Suppressor macrophage (primary cell): ENCODE measurements at regions not wholly inside any gene's neighbourhood (a gene's known extent, or its start where the extent isn't known, plus 50 kb on each side); places are given as distances from the start of the nearest gene placed in this dataset.

Experiments
- DNase-seq, 4 experiments: peaks; one replicate each; pipeline ENCODE4 v3.0.0-alpha.2; 2020 to 2022

DNA sequence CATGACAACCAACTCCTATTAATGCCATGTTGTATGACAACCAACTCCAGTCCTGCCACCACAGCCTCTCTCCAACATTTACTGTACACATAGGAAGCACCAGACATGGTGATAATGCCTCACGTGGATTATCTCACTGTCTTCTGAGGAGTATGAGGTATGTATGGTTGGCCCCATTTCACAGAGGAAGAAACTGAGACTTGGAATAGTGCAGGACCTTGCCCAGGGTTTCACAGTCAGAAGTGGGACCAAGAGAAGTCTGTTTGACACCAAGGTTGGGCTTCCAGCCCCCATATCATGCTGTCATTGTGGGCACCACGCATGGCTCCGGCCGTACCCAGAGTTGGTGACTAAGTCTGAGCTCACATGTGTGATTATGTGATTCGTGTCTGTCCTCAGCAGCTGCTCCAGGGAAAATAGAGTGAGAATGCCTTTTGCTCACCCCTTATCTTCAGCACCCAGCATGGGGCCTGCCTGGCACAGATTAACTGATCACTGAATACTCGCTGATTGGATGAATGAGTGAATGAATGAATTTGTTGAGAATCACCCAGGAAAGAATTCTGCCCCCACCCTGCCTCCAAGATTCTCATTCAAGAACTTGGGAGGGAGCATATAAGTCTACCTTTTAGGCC is 204.1 kb upstream of the NLRP1 start:
- DNase-seq: no peak

DNA sequence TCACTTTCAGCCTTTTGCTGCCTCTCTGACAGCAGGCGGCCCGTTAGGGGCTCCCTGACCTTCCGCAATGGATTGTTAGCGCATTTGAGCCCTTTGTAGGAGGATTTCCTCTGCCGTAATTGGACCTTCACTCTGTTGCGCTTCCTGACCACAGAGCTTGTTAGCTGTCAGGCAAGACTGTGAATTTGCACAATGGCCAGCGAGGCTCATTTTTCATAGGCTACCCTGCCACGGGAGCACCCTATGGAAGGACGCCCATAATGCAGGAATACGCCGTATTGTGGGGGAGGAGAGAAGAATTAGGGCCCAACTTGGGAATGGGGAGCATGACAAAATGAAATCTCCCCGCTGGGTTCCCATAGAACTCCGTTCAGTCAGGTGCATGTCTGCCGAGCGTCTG is 205.2 kb upstream of the NLRP1 start:
- DNase-seq: no peak

DNA sequence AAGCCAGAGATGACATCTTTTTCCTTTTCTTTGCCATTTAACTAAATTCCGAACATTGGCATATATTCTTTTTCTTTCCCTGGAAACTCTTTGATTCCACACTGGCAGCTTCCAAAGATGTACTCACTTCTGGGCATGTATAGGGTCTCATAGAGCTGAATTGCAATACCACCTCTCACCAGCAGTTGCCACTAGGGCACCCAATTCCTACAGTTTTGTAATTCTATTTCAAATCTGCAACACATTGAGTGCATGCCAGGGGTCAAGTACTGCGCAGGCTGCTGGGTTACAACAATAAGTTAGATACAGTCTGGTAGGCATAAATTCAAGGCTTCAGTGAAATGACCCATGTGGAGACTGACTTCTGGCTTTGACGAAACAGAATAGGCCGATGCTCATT is 208.8 kb upstream of the NLRP1 start:
- no peak for DNase-seq

DNA sequence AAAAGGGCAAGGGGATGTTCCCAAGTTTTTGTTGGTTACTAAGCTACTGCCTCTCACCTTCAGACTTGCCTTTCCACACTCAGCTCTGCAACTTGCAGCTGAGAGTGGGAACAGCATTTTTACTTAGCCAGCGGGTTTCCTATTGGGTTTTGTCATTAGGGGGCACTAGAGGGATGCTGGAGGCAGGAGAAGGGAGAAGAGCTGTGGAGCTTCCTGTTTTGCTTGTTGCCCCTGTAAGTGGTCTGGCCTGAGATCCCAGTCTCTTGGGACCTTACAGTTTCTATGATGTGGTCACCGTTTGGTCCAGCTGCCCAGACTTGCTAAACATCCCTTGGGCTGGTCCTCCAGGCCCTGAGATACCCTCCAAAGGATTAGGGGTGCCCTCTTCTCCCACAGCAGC is 209.6 kb upstream of the NLRP1 start:
- peak in 1 of 4 experiments; percentile 6 for DNase-seq

DNA sequence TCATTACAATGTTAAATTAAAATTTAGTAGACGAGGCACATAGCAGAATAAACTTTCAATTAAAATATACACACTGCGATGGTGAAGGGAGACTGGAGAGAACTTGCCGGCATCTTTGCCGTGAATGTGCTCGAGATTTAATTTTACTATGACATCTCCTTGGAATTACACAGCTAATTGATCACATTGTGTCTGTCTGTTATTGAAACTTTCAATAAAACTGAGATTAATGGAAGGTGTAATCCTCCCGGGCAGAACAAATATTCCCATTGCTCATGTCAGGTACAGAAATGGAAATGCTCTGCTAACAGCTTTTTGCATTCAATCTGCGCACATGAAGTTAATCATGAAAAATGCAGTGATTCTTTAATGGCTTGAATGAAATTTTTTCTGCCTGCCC is 210.1 kb upstream of the NLRP1 start:
- no peak for DNase-seq

DNA sequence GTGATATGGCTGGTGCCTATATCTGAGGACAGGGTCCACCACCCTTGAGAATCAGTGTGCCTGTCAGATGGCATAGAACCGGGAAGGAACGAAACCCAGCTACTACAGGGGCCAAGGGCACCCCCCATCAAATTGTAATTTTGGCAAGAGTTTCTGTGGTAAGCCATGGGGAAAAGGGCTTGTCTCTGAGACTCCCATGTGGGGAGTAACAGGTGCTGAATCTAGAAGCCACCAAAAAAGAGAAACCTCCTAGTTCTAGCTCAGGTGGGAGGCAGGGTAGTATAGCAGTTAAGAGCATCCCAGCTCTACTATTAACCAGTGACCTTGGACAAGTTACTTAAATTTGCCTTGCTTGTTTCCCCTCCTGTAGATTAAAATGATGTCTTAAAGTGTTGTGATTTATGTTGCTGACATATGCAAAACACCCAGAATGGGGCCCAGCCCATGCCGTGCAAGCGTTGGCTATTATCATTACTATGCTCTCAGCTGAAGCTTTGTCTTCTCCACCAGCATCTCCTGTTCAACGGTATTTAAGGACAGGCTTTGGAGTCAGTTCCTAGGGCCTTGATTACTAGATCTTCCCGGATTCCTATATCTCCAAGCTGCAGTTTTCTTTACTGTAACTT is 210.7 kb upstream of the NLRP1 start:
- DNase-seq: no peak

DNA sequence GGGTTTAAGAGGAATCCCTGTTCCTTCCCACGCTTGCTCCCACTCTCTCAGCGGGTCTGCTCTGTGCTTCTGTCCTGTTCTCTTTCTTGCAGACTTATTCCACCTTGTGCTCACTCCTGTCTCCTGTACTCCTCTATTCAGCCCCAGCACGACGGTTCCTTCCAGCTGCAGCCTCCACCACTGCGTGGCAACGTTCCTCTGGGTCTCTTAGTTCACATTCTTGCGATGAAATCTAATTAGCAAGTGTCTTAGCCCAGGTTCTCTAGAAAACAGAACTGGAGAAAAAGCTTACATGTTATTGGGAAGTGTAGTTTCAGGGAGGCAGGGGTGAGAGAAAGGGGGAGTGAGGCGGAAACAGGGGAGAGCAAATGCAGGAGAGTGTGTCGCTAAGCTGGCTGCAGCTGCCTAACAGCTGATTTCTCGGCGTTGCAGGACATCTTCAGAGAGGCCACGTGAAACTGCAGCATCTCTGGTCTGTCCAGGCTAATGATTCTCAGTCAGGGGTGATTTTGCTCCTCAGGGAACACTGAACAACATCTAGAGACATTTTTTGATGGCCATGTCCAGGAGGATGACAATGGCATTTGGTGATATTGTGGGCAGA is 213.2 kb upstream of the NLRP1 start:
- no peak for DNase-seq

DNA sequence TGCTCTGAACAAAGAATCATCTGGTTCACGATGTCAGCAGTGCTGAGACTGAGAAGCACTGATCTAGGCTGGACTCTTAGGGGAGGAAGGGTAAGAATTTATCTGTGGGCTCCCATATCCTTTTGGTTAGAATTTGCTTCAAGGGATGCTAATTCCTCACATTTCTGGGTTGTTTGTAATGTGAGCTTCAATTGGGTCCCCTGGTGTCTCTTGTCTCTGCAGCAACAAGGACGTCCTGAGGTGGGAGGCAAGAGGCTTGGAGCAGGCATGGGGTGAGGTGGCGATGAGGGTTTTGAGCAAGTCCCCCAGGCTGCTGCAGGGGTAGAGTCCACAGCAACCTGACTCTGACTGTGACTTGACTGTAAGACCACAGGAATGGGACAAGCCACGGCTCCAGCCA is 213.8 kb upstream of the NLRP1 start:
- no peak for DNase-seq

DNA sequence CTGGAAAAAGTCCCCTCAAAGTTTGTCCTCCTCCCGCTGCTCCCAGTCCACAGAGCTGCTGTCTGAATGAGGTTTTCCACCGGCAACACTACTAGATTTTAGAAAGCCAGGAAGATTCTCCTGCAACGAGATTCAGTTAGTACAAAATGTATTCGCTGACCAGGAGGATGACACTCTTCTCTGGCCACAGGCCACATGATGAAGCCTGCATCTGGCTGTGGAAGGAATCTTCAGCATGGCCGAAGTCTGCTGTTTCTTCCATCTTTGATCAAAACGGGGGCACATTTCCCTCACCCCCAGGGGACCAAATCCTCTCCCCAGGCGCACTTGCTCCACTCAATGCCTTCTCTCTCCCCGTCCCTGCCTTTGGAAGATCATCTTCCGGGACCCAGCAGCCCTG is 215.8 kb upstream of the NLRP1 start:
- DNase-seq: no peak

DNA sequence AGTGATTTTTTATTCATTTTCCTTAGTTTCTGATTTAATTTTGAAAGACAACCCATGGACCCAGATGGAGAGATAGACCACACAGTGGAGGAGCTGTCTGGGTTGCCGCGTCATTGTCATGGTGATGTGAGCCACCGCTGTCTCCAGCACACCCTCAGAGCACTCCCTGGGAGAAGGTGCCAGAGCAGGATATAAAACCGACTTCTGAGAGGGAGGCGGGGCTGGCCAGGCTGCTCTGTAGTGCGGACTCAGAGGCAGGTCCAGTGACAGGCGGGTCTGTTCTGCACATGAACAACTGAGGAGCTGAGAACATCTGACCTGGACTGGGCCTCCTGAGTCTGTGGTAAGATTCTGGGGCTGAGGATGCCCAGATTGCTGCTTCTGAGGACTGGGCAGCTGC is 216.3 kb upstream of the NLRP1 start:
- DNase-seq: no peak

DNA sequence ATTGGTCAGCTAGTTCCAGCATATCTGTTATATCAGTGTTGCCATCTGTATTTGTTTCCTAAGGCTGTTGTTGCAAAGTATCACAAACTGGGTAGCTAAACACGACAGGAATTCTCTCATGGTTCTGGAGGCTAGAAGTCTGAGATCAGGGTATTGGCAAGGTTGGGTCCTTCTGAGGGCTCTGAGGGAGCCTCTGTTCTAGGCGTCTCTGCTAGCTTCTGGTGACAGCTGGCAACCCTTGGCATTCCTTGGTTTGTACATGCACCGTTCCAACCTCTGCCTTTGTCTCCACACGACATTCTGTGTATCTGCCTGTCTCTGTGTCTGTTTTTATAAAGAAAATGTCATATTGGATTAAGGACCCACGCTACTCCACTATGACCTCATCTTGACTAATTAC is 219.9 kb upstream of the NLRP1 start:
- no peak for DNase-seq

DNA sequence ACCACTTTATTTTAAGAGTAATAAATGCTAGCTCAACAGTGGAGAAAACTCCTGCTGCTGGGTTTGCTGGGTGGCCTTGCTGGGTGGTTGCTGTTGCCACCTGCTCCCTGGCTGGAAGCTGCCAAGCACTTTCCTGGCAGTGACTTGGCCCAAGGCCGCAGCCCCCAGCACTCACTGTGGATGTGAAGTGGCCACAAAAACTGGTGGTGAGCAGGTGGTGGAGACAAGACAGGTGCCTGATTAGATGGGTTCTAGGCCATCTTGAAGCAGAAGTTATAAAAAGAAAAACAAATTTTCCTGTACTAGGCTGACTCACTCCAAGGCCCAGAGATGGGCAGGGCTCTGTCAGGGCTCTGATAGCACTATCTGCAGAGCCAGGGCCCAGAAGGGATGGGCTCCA is 224.7 kb upstream of the NLRP1 start:
- DNase-seq: no peak

DNA sequence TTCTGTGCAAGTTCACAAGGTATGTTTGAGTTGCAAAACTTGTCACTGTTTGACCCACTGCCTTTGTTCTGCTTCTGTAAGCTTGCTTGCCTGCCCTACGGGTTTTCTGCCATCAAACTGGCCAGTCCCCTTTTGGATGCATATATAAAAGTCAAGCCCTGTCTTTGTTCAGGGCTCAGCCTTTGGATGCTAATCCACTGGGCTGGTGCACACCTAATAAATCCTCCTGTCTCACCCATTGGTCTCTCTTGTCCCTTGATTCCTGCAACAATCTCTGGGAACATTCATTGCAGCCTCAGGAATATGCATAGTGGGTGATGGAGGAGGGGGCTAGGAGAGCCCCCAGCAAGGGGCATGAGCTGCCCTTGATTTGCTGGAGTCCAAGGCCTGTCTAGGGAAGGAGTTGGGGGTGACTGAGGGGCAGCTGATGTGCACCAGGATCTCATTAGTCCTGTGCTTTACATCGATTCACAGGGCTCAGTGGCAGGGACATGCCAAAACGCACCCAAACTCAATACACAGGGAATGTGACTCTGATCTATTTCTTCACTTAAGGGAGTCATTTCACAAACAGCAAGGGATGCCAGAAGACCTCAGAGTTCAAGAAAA is 225.4 kb upstream of the NLRP1 start:
- no peak for DNase-seq

DNA sequence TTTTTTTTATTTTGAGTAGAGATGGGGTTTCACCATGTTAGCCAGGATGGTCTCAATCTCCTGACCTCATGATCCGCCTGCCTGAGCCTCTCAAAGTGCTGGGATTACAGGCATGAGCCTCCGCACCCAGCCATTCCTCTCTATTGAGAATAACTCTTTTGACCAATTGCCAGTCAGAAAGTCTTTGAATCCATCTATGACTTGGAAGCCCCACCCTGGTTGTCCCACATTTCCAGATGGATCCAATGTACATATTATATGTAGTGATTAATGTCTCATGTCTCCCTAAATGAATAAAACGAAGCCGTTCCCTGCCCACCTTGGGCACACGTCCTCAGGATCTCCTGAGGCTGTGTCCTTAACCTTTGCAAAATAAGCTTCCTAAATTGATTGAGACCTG is 228.3 kb upstream of the NLRP1 start:
- DNase-seq: no peak

DNA sequence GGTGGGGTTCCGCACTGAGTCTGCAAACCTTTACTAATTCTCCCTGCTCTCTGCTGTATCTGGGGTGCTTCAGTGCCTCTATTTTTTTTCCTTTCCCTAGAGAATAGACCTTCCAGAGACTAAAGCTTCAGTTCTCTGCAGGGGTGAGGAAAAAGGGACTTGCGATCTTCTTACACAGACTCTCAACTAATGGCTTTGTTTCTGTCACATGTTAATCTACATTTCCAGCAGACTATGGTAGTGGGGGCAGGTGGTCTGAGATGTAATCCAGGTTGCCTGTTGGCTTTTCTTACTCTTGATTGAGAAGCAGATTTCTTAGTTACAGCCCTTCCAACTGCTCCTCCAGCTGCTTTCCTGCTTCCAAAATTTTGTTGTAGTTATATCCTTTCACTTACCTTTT is 229.0 kb upstream of the NLRP1 start:
- no peak for DNase-seq

DNA sequence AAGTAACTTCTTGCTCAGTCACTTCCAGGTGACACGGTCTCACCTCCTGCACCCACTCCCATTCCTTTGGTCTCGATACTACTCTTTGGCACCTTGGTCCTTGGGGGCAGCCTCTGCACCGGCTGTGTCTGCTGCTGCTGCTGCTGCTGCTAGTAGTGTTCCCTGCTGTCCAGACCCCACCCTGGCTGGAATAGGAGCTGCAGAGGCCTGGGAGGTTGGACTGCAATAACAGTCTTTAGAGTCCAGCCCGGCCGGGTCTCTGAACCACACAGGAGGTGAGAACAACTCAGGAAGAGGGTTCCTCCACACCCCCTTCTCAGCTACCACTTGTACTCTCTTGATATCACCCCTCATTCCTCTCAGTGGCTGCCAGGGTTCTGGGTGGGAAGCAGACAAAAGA is 231.1 kb upstream of the NLRP1 start:
- DNase-seq: no peak

DNA sequence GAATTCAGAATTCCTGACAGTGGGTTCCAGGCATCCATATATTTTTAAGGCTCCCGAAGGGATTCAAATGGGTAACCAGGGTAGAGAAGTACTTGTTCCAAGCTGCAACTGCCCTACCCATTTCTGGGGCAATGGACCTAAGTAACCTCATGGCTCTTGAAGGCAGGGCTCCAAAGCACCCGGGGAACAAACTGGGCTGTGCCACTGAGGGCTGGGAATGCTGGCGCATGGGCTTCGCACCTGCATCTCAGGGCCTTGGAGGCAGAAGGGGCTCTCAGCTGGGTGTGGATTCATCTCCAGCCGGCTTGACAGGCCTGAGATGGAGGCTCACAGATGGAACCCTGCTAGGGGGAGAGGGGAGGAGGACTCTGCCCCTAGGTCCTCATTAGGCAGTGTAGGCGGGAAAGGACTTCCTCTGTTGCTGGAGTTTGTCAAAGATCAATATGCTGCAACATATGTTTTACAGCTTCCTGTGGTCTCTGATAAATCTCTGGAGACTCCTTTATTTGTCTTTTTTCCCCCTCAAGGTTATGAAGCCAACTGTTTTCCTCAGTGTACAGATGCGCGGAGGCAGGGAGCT is 232.3 kb upstream of the NLRP1 start:
- DNase-seq: no peak

DNA sequence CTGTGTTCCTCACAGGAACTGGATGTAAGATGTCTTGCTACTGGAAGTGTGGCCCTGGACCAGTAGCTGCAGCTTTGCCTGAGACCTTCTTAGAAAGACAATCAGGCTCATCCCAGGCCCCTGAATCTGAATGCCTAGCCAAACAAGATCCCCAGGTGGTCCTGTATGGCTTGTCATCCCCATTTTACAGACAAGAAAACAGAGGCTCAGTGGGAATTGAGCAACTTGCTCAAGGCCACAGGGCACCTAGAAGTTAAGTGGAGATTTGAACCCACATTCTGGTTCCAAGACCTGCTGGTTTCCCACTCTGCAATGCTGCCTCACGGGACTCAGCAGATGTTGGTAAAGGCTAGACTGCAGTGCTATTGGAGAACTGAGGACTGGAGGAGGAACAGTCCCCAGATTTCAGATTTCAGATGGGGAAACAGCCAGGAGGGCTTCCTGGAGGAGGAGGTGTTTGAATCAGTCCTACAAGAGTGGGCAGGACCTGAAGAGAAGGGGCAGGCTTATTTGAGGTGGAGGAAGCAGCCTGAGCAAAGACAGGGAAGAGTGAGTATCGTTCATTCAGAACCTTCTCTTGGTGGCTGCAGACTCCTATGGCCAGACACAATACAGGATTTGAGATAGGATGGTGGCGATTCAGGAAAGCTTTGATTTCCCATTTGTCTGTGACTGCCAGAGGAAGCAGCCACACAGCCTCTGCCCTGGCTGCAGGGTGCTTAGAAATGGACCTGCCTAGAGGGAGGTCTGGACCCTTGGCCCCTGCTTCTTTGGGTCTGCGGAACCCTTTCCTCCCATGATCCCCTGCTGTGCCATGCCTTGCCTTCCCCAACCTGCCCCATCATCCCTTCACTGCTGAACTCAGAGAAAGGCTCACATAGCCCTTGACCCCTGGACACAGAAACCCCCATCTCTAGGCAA is 233.4 kb upstream of the NLRP1 start:
- DNase-seq: no peak

DNA sequence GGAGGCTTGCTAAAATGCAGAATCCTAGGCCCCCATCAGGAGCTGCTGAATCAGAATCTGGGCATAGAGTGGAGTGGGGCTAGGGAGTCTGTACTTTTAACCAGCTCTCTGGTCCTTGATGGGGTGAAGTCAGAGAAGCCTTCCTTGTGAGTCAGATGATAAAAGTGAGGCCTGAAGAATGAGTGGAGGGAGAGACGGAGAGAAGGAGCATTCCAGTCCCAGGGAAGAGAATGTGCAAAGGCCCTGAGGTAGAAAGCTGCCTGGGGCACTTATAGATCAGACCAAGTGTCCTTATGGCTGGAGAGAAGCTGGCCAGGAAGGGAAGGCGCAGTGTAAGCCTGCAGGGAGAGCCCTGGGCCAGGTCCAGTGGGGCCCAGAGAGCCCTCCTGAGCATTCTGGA is 235.1 kb upstream of the NLRP1 start:
- no peak for DNase-seq

DNA sequence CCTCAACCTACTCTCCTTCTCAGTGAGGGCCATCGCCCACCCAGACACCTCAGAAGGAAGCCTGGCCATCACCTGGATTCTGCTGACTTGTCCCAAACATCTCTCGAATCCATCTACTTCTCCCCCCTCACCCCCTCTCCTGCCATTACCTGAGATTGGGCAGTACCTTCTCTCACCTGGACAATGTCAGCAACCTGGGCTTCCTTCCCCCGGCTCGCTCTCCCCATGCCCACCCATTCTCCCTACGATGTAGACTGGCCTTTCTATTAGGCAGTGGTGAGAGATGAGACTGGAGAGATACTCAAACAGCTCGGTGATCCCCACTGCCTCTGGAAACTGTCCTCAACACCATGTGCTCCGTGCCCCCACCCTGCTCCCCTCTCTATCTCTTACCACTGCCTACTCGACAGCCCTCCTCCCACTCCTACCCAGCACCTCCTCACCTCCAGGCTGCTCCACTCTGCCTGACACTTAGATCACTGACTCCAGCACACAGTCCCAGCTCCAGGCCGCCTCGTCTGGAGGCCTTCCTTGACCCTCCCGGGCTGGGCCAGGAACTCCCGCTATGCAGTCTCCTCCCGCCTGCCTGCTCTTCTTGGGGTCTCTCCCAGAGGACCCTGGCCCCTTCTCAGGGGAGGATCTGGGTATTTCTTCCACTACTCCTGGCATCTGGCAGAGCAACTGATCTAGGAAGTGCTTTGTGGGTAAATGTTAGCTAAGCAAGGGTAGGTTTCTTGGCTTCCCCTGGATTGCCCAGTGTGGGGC is 235.8 kb upstream of the NLRP1 start:
- DNase-seq: no peak

DNA sequence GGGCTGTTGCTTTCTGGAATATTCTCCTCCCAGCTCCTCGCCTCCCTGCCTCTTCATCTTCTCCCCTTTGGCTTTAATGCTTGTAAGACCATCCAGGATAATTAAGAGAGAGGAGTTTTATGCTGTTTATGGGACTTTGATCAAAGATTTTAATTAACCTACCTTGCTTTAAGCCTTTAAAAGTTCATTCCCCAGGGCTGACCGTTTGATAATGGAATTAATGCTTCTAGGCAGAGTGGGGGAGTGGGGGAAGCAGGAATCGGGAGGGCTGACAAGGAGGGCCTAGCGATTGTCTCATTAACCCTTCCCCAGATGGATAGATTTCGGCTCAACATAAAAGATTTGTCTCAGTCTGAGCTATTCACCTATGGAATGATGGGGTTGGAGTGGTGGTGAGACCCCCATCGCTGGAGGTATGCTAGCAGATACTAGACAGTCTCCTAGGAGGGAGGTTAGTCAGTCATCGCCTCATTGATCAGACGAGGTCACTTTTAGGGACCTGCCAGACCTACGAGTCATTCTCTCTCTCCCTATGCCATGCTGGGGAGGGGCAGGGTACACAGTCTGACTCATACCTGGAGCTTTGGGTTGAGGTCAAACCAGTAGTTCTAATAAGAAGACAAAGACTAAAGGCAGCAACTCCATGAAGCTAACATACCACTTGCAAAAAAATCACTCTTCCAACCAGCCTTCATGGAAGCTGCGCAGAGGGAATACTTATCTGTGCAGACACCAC is 236.6 kb upstream of the NLRP1 start:
- no peak for DNase-seq
